HEK293T (cell line): ENCODE measurements at regions not wholly inside any gene's neighbourhood (a gene's known extent, or its start where the extent isn't known, plus 50 kb on each side); places are given as distances from the start of the nearest gene placed in this dataset.

Source experiments
- BHLHE40 ChIP-seq: fragments of 450-650 bp; IDR thresholded peaks from 2 replicates; pipeline ENCODE4 v1.6.1; 2016; ENCODE audit warnings: mild to moderate bottlenecking, moderate library complexity, borderline replicate concordance
- FOXA1 ChIP-seq: fragments of 450-650 bp; IDR thresholded peaks from 2 replicates; pipeline ENCODE4 v1.6.1; 2016; ENCODE audit warnings: mild to moderate bottlenecking
- FOXM1 ChIP-seq: fragments of 450-650 bp; IDR thresholded peaks from 2 replicates; pipeline ENCODE4 v1.6.1; 2017; ENCODE audit warnings: mild to moderate bottlenecking, borderline replicate concordance
- LEF1 ChIP-seq: fragments of 450-650 bp; IDR thresholded peaks from 2 replicates; pipeline ENCODE4 v1.6.1; 2017; ENCODE audit warnings: mild to moderate bottlenecking, borderline replicate concordance
- SP1 ChIP-seq: fragments of 450-650 bp; IDR thresholded peaks from 2 replicates; pipeline ENCODE4 v1.6.1; 2017
- SUZ12 ChIP-seq: fragments of 450-650 bp; IDR thresholded peaks from 2 replicates; pipeline ENCODE4 v1.6.1; 2016; ENCODE audit warnings: mild to moderate bottlenecking

GRCh38 chr9:108801949-108802348, 53.8 kb downstream of the ACTL7B start:
- no peak for TF ChIP-seq FOXA1
- TF ChIP-seq FOXM1, result no peak
- no peak for TF ChIP-seq SP1
- TF ChIP-seq SUZ12, result no peak
- no peak for TF ChIP-seq BHLHE40
- TF ChIP-seq LEF1, result no peak
